Brain microvascular endothelial cell (primary cell): ENCODE measurements at regions not wholly inside any gene's neighbourhood (a gene's known extent, or its start where the extent isn't known, plus 50 kb on each side); places are given as distances from the start of the nearest gene placed in this dataset.
A peak's percentile ranks its signal among the peaks of the same experiment; 100 is the strongest.

Experiments used
- DNase-seq: peaks from one replicate; pipeline ENCODE4 v3.0.0-alpha.2; 2020
- H3K27ac ChIP-seq: fragments of 250-450 bp; sonication (Bioruptor Pico); 2 replicates; pipeline ENCODE4 v1.5.1; 2020; ENCODE audit warnings: mild to moderate bottlenecking, moderate library complexity
- H3K27me3 ChIP-seq: fragments of 250-450 bp; sonication (Bioruptor Pico); replicated peaks from 2 replicates; pipeline ENCODE4 v1.5.1; 2020; ENCODE audit warnings: mild to moderate bottlenecking
- H3K36me3 ChIP-seq: fragments of 250-450 bp; sonication (Bioruptor Pico); replicated peaks from 2 replicates; pipeline ENCODE4 v1.5.1; 2020; ENCODE audit warnings: mild to moderate bottlenecking
- H3K4me3 ChIP-seq: 2 replicates; pipeline ENCODE4 v1.5.1; 2011; ENCODE audit warnings: low read depth, mild to moderate bottlenecking, control low read depth, low read length, moderate library complexity
- in situ Hi-C: cut with HindIII; loops from 2 replicates; pipeline ENCODE4 v1.10.0; 2017; ENCODE audit warnings: low sequenced_read_pairs, low pct_ligation_motif_present
- TF ChIP-seq, protein P1 (sequence below): IDR thresholded peaks from 2 replicates; pipeline ENCODE4 v1.5.1; 2011; ENCODE audit warnings: low read depth, mild to moderate bottlenecking, moderate library complexity, low read length, control low read depth, inconsistent platforms; ENCODE audit errors: missing control alignments

DNA sequence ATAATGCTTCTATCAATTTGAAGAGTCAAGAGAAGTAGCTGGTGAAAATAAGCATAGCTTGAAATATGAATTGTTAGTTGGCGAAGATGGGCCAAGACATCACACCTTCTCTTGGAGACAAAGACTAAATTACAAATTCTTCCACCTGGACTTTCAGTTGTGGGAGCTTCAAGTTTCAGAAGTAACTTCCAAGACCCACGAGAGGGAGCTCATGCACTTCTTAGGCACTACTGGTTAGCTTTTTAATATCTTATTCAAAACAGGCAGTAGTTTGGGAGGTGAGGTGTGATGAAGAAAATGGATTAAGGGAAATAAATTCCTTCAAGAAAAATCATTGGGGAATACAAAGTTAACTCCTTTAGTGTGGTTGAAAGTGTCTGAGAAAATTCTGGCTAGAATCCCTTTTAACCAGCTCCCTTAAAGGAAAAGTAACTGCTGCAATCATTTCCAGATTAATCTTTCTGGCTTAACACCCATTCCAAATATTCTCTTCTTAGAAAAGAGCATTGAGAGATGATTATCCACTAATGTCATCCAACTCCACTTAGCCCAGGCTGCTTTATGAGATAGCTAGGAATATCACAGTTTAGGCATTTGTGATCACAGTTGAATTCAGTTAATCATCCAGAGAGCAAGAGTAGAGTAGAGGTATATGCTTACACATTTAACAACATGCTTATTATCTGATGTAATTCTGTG is 139.5 kb upstream of the DMRTA1 start:
- no peak overlapping the region for H3K27ac ChIP-seq
- TF ChIP-seq, protein P1, sequence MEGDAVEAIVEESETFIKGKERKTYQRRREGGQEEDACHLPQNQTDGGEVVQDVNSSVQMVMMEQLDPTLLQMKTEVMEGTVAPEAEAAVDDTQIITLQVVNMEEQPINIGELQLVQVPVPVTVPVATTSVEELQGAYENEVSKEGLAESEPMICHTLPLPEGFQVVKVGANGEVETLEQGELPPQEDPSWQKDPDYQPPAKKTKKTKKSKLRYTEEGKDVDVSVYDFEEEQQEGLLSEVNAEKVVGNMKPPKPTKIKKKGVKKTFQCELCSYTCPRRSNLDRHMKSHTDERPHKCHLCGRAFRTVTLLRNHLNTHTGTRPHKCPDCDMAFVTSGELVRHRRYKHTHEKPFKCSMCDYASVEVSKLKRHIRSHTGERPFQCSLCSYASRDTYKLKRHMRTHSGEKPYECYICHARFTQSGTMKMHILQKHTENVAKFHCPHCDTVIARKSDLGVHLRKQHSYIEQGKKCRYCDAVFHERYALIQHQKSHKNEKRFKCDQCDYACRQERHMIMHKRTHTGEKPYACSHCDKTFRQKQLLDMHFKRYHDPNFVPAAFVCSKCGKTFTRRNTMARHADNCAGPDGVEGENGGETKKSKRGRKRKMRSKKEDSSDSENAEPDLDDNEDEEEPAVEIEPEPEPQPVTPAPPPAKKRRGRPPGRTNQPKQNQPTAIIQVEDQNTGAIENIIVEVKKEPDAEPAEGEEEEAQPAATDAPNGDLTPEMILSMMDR: peak; percentile 83
- no peak overlapping the region for H3K4me3 ChIP-seq
- no peaks in the 10 kb centered on the region for H3K27me3 ChIP-seq
- in situ Hi-C loops: no loop called here
- no peaks in the 10 kb centered on the region for H3K36me3 ChIP-seq
- peak; percentile 38 for DNase-seq

DNA sequence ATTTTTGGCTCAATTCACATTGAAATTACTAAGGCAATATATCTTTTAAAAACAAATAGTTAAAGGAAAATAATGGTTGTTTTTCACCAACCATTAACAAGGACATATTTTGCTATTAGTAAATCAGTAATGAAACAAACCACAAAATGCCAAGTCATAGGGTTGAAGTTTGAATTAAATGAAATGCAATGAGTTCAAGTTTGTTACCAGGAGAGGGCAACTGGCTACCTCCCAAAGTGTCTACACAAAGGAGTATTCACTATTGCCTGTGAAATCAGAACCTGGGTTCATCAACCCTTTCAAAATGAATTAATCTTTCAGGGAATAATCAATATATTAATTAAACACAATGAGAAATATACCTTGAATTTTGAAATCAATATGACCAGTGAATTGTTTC is 138.4 kb upstream of the DMRTA1 start:
- DNase-seq: no peak
- TF ChIP-seq, protein P1: peak; percentile 6
- Histone ChIP-seq H3K27ac (no peak overlapping the region), H3K36me3 (no peaks in the 10 kb centered on the region), H3K27me3 (no peaks in the 10 kb centered on the region), H3K4me3 (no peak overlapping the region)
- in situ Hi-C loops: no loop called here

DNA sequence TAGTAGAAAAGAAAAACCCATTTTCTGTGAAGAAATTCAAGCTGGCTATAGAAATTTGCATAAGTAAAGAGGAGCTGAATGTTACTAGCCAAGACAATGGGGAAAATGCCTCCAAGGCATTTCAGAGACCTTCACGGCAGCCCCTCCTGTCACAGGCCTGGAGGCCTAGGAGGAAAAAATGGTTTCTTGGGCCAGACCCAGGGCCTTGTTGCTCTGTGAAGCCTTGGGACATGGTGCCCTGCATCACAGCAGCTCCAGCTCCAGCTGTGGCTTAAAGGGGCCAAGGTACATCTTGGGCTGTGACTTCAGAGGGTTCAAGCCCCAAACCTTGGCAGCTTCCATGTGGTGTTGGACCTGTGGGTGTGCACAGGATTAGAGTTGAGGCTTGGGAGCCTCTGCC is 130.0 kb upstream of the DMRTA1 start:
- H3K27me3 ChIP-seq: no peaks in the 10 kb centered on the region
- no peak overlapping the region for H3K27ac ChIP-seq
- in situ Hi-C loops: no loop called here
- no peak for DNase-seq
- TF ChIP-seq, protein P1: no peak
- no peaks in the 10 kb centered on the region for H3K36me3 ChIP-seq
- H3K4me3 ChIP-seq: no peak overlapping the region

DNA sequence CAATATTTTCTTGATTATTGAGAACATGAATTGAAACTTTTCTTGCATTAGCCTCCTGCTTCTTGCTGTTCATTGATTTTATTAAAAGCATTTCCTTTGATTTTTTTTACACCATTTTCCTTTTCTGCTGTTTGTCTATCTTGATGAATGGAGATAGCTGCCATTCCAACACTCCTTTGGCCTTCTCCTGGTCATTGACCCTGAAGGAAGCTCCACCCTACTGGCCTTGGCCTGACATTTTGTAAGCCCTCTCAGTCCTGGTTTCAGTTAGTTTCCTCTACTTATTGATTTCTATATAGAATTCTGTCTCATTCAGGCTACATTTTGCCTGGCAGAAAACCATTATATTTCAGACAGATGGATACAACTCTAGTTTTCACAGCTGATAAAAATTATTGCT is 115.1 kb upstream of the DMRTA1 start:
- Histone ChIP-seq H3K4me3 (no peak overlapping the region), H3K36me3 (no peaks in the 10 kb centered on the region), H3K27ac (no peak overlapping the region), H3K27me3 (no peaks in the 10 kb centered on the region)
- in situ Hi-C loops: no loop called here
- TF ChIP-seq, protein P1: no peak
- DNase-seq: no peak

DNA sequence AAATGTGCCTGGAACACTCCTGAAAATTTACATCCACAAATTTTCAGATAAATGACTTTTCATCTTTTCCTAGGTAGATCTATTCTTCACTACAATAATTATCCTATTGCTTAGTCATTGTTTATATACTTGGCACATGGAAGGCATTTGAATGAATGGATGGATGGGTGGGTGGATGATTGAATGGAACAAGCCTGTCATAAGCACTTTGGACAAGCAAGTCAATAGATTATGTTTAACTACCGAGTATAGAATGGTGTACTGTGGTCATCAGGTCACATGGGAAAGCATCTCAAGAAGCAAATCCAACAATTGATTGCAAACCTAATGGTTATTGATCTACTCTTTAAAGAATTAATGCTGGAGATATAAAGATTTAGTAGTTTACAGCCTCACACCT is 114.4 kb upstream of the DMRTA1 start:
- in situ Hi-C loops: no loop called here
- no peaks in the 10 kb centered on the region for H3K27me3 ChIP-seq
- H3K27ac ChIP-seq: no peak overlapping the region
- H3K4me3 ChIP-seq: no peak overlapping the region
- H3K36me3 ChIP-seq: no peaks in the 10 kb centered on the region
- TF ChIP-seq, protein P1: no peak
- DNase-seq: no peak

DNA sequence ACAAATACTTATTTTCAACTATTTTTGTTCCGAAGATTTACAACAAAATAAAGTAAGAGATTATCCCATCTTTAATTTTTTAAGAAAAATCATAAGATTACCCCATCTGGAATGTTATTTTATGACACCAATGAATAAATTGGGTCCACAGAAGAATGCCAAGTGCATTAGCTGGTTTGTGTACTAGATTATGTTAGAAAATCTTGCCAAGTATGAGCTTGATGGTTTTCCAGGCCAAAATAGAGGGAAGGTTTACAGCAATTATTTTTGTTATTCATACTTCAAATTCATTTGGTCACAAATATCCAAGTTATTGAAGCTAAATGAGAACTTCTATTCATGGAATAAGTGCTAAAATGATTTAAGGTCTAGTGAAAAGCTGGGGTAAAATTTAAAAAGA is 109.4 kb upstream of the DMRTA1 start:
- no peaks in the 10 kb centered on the region for H3K27me3 ChIP-seq
- H3K36me3 ChIP-seq: no peaks in the 10 kb centered on the region

More for the DNA sequence above, 109.4 kb upstream of the DMRTA1 start:
- TF ChIP-seq, protein P1: no peak
- H3K27ac ChIP-seq: no peak overlapping the region
- H3K4me3 ChIP-seq: no peak overlapping the region
- no peak for DNase-seq
- in situ Hi-C loops: no loop called here
